T-helper 1 cell (primary cell): ENCODE measurements at regions not wholly inside any gene's neighbourhood (a gene's known extent, or its start where the extent isn't known, plus 50 kb on each side); places are given as distances from the start of the nearest gene placed in this dataset.

Experiments
- DNase-seq, 5 donors: peaks; one replicate each; pipeline ENCODE4 v3.0.0-alpha.2; 2012 to 2020

- no peak for DNase-seq
Observed at GRCh38 chrY:14139521-14139920, 83.5 kb downstream of the VCY1B start.

GRCh38 chrY:14145614-14146013, 89.6 kb downstream of the VCY1B start:
- no peak for DNase-seq

GRCh38 chrY:14182776-14183175, 126.7 kb downstream of the VCY1B start:
- no peak for DNase-seq

GRCh38 chrY:14222014-14222413, 166.0 kb downstream of the VCY1B start:
- no peak for DNase-seq

GRCh38 chrY:14231703-14232102, 175.7 kb downstream of the VCY1B start:
- DNase-seq, result no peak

GRCh38 chrY:14235070-14235469, 179.0 kb downstream of the VCY1B start:
- no peak for DNase-seq

GRCh38 chrY:14238277-14238676, 182.2 kb downstream of the VCY1B start:
- no peak for DNase-seq

- no peak for DNase-seq
Observed at GRCh38 chrY:14246948-14247347, 190.9 kb downstream of the VCY1B start.

- DNase-seq, result no peak
Observed at GRCh38 chrY:14248878-14249576, 193.0 kb downstream of the VCY1B start.

- peak in 1 of 5 donors; percentile 4 for DNase-seq
Observed at GRCh38 chrY:14255965-14256816, 200.2 kb downstream of the VCY1B start.

- DNase-seq, result no peak
Observed at GRCh38 chrY:14256817-14257168, 200.8 kb downstream of the VCY1B start.

- DNase-seq, result no peak
Observed at GRCh38 chrY:14277029-14277428, 221.0 kb downstream of the VCY1B start.

GRCh38 chrY:14290656-14291375, 233.5 kb upstream of the NLGN4Y start:
- no peak for DNase-seq

- DNase-seq, result no peak
Observed at GRCh38 chrY:14292382-14292781, 231.9 kb upstream of the NLGN4Y start.

GRCh38 chrY:14300775-14301174, 223.6 kb upstream of the NLGN4Y start:
- no peak for DNase-seq

- no peak for DNase-seq
Observed at GRCh38 chrY:14301552-14301951, 222.8 kb upstream of the NLGN4Y start.

GRCh38 chrY:14328677-14329345, 195.5 kb upstream of the NLGN4Y start:
- no peak for DNase-seq

- no peak for DNase-seq
Observed at GRCh38 chrY:14330362-14330761, 194.0 kb upstream of the NLGN4Y start.

- DNase-seq, result no peak
Observed at GRCh38 chrY:14339524-14339923, 184.8 kb upstream of the NLGN4Y start.

- DNase-seq, result peak in 4 of 5 donors; percentile 5 to 32 (median 18)
Observed at GRCh38 chrY:14340459-14341143, 183.7 kb upstream of the NLGN4Y start.

- peak in 2 of 5 donors; percentile 1 to 20 for DNase-seq
Observed at GRCh38 chrY:14344648-14345333, 179.5 kb upstream of the NLGN4Y start.

- no peak for DNase-seq
Observed at GRCh38 chrY:14351590-14351989, 172.7 kb upstream of the NLGN4Y start.
